HCT116 (cell line): ENCODE measurements at regions not wholly inside any gene's neighbourhood (a gene's known extent, or its start where the extent isn't known, plus 50 kb on each side); places are given as distances from the start of the nearest gene placed in this dataset.

ENCODE experiments used
- ATAC-seq: fragments of 200-7000 bp; cut with Tn5 transposase; 2 replicates; pipeline ENCODE4 v1.9.1; 2020; ENCODE audit warnings: mild to moderate bottlenecking, moderate library complexity
- BruUV-seq: library from RNA; stranded (reverse); fragments of 400-500 nt; replicated peaks from 2 replicates; lab custom pipeline; 2021; lab: Mats Ljungman, UMichigan
- CTCF ChIA-PET: fragments of 300-600 bp; sonication (Branson Sonifier 250); formaldehyde crosslinking; loops from one replicate; lab custom pipeline; 2021; ENCODE audit warnings: antibody characterized with exemption; lab: Charles Lee
- POLR2A ChIA-PET: fragments of 300-600, 350-600 bp; sonication (Branson Sonifier 250); formaldehyde crosslinking; loops from one replicate; lab custom pipeline; 2021; ENCODE audit warnings: antibody characterized with exemption; lab: Charles Lee
- RAD21 ChIA-PET, 2 experiments: fragments of 300-600 bp; sonication (Branson Sonifier 250); formaldehyde crosslinking; loops; one replicate each; lab custom pipeline; 2023; ENCODE audit warnings: low total read pairs in 2 of 2; ENCODE audit not compliant: uncharacterized antibody in 2 of 2, unreplicated experiment in 2 of 2, low non-redundant PET in 1 of 2; lab: Charles Lee
- DNase-seq: peaks from one replicate; pipeline ENCODE4 v3.0.0-alpha.2; 2010; ENCODE audit warnings: low read depth, low spot score
- H2AFZ ChIP-seq: fragments of 200-600 bp; shearing (Covaris generic), sonication (generic); 2 replicates; pipeline ENCODE4 v1.6.1; 2017; ENCODE audit warnings: low read depth, mixed run types, mixed read lengths, antibody characterized with exemption, low read length; ENCODE audit not compliant: poor library complexity, severe bottlenecking
- H3K27ac ChIP-seq: 2 replicates; pipeline ENCODE4 v1.5.1; 2012; ENCODE audit warnings: low read depth, low read length
- H3K27me3 ChIP-seq: fragments of 200-600 bp; sonication (generic); 2 replicates; pipeline ENCODE4 v1.6.1; 2016; ENCODE audit warnings: mixed run types, low read length, mixed read lengths; ENCODE audit not compliant: insufficient read depth
- H3K36me3 ChIP-seq, 2 experiments: fragments of 200-500 bp in 1 of 2; fragments of 200-600 bp in 1 of 2; sonication (Bioruptor generic) in 1 of 2; sonication (generic) in 1 of 2; 2 replicates each; pipeline versions ENCODE4 v1.5.1 to v1.6.1; 2014 to 2016; ENCODE audit warnings: low read length in 2 of 2, inconsistent platforms in 1 of 2, mixed read lengths in 1 of 2, mixed run types in 1 of 2; ENCODE audit not compliant: insufficient read depth in 2 of 2, control insufficient read depth in 1 of 2
- H3K4me1 ChIP-seq, 2 experiments: fragments of 200-600 bp in 1 of 2; sonication (generic) in 1 of 2; 2 replicates each; pipeline versions ENCODE4 v1.5.1 to v1.6.1; 2012 to 2017; ENCODE audit warnings: low read length in 2 of 2, inconsistent platforms in 1 of 2, mild to moderate bottlenecking in 1 of 2, mixed read lengths in 1 of 2, mixed run types in 1 of 2, moderate library complexity in 1 of 2; ENCODE audit not compliant: insufficient read depth in 2 of 2, control insufficient read depth in 1 of 2
- H3K4me2 ChIP-seq: fragments of 200-600 bp; sonication (generic); 2 replicates; pipeline ENCODE4 v1.6.1; 2017; ENCODE audit warnings: mixed run types, low read length, mixed read lengths
- H3K4me3 ChIP-seq, 2 experiments: fragments of 200-600 bp in 1 of 2; sonication (generic) in 1 of 2; replicated peaks in 1 of 2; 2 replicates each; pipeline ENCODE4 v1.5.1; 2011 to 2016; ENCODE audit warnings: low read length in 2 of 2, control low read depth in 1 of 2, low read depth in 1 of 2, mild to moderate bottlenecking in 1 of 2, mixed read lengths in 1 of 2, mixed run types in 1 of 2
- H3K79me2 ChIP-seq: fragments of 200-600 bp; sonication (generic); 2 replicates; pipeline ENCODE4 v1.6.1; 2017; ENCODE audit warnings: mild to moderate bottlenecking, mixed run types, low read length, moderate library complexity, mixed read lengths; ENCODE audit not compliant: insufficient read depth
- H3K9ac ChIP-seq: fragments of 200-600 bp; sonication (generic); 2 replicates; pipeline ENCODE4 v1.6.1; 2016; ENCODE audit warnings: low read length, mixed read lengths
- H3K9me2 ChIP-seq: fragments of 200-600 bp; sonication (generic), shearing (Covaris generic); 2 replicates; pipeline ENCODE4 v1.6.1; 2017; ENCODE audit warnings: mixed run types, mild to moderate bottlenecking, moderate library complexity; ENCODE audit not compliant: insufficient read depth
- H3K9me3 ChIP-seq, 2 experiments: fragments of 200-500 bp in 1 of 2; fragments of 200-600 bp in 1 of 2; sonication (Bioruptor generic) in 1 of 2; sonication (generic) in 1 of 2; 2 replicates each; pipeline ENCODE4 v1.6.1; 2014 to 2017; ENCODE audit warnings: low read length in 2 of 2, mixed read lengths in 2 of 2, inconsistent platforms in 1 of 2, low read depth in 1 of 2, mild to moderate bottlenecking in 1 of 2, mixed run types in 1 of 2, moderate library complexity in 1 of 2; ENCODE audit not compliant: control insufficient read depth in 1 of 2, insufficient read depth in 1 of 2
- H4K20me1 ChIP-seq: fragments of 200-600 bp; sonication (generic), shearing (Covaris generic); 2 replicates; pipeline ENCODE4 v1.6.1; 2017; ENCODE audit warnings: mixed run types, mild to moderate bottlenecking, moderate library complexity; ENCODE audit not compliant: insufficient read depth
- CEBPB ChIP-seq: IDR thresholded peaks from 2 replicates; pipeline ENCODE4 v1.6.1; 2012; ENCODE audit warnings: low read depth
- CTCF ChIP-seq, 3 experiments: fragments of 200-600 bp in 1 of 3; sonication (generic) in 1 of 3; IDR thresholded peaks in 2 of 3; conservative IDR thresholded peaks in 1 of 3; 2 replicates each; pipeline ENCODE4 v1.5.1; 2012 to 2017; ENCODE audit warnings: low read depth in 2 of 3, low read length in 2 of 3, antibody characterized with exemption in 1 of 3, borderline replicate concordance in 1 of 3, control low read depth in 1 of 3, mild to moderate bottlenecking in 1 of 3, mixed read lengths in 1 of 3, mixed run types in 1 of 3, moderate library complexity in 1 of 3; ENCODE audit not compliant: insufficient read depth in 1 of 3
- EZH2 ChIP-seq: fragments of 200-600 bp; sonication (generic); IDR thresholded peaks from 2 replicates; pipeline ENCODE4 v1.6.1; 2017; ENCODE audit warnings: antibody characterized with exemption, mixed run types
- EZH2phosphoT487 ChIP-seq: fragments of 200-600 bp; IDR thresholded peaks from 2 replicates; pipeline ENCODE4 v1.6.1; 2018; ENCODE audit warnings: antibody characterized with exemption, borderline replicate concordance
- FOSL1 ChIP-seq: IDR thresholded peaks from 2 replicates; pipeline ENCODE4 v1.6.1; 2012; ENCODE audit warnings: low read depth
- POLR2A ChIP-seq: IDR thresholded peaks from 2 replicates; pipeline ENCODE4 v1.7.0; 2011; ENCODE audit warnings: borderline replicate concordance; ENCODE audit not compliant: insufficient read depth, insufficient read length; ENCODE audit errors: extremely low read depth
- POLR2AphosphoS5 ChIP-seq: IDR thresholded peaks from 2 replicates; pipeline ENCODE4 v1.6.1; 2011; ENCODE audit warnings: mild to moderate bottlenecking, low read depth, low read length, moderate library complexity
- RAD21 ChIP-seq: IDR thresholded peaks from 2 replicates; pipeline ENCODE4 v1.6.1; 2012; ENCODE audit warnings: low read depth, mild to moderate bottlenecking
- SP1 ChIP-seq: IDR thresholded peaks from 2 replicates; pipeline ENCODE4 v1.6.1; 2012; ENCODE audit warnings: low read depth
- ZBTB33 ChIP-seq: IDR thresholded peaks from 2 replicates; pipeline ENCODE4 v1.6.1; 2011; ENCODE audit warnings: mild to moderate bottlenecking, low read length, moderate library complexity; ENCODE audit not compliant: insufficient replicate concordance; ENCODE audit errors: extremely low read depth
- intact Hi-C: fragments of 100-400 bp; cut with micrococcal nuclease; formaldehyde crosslinking; loops from 2 replicates; pipeline ENCODE4 v1.10.0; 2022
- TF ChIP-seq, protein P1 (sequence below): IDR thresholded peaks from 2 replicates; pipeline ENCODE4 v1.6.1; 2012
- TF ChIP-seq, protein P2 (sequence below): IDR thresholded peaks from 2 replicates; pipeline ENCODE4 v1.6.1; 2012

DNA sequence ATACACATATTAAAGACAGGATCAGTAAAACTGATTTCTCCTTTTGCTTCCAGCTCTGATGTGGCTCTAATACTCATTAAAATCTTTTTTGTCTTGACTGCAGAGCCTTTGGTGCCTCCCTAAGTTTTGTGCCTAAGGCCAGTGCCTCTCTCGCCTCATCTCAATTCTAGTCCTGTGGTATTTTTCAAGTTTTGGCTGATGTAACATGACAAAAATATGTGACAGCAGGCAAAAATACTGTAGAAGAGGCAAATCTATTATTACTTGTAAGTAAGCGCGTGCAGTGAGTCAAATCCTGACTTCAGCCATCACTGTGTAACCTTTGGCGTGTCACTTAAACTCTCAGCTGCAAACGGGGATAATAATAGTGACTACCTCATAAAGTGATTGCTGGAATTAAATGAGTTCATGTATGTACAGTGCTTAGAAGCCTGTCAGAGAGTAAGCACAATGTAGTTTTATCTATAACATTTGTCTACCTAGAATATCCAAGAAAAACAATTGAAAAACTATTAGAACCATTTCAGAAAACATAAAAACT, 74.0 kb downstream of the MAB21L3 start:
- no peak for TF ChIP-seq FOSL1
- no peak for TF ChIP-seq POLR2AphosphoS5
- TF ChIP-seq EZH2phosphoT487, result no peak
- TF ChIP-seq CTCF (IDR thresholded peaks at IDR 0.05 in 2 of 3, conservative IDR thresholded peaks at IDR 0.05 in 1 of 3; ENCODE audit: borderline replicate concordance in 1 of 3, insufficient read depth in 1 of 3, low read depth in 2 of 3, low read length in 2 of 3), result no peak
- no peak for TF ChIP-seq CEBPB
- TF ChIP-seq, protein P1, sequence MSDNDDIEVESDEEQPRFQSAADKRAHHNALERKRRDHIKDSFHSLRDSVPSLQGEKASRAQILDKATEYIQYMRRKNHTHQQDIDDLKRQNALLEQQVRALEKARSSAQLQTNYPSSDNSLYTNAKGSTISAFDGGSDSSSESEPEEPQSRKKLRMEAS, result no peak
- no peak for TF ChIP-seq POLR2A
- no peak for TF ChIP-seq SP1
- TF ChIP-seq, protein P2, sequence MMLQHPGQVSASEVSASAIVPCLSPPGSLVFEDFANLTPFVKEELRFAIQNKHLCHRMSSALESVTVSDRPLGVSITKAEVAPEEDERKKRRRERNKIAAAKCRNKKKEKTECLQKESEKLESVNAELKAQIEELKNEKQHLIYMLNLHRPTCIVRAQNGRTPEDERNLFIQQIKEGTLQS, result no peak
- no peak for TF ChIP-seq ZBTB33
- no peak for TF ChIP-seq RAD21
- no peak for TF ChIP-seq EZH2
- Histone ChIP-seq H4K20me1 (no peaks in the 10 kb centered on the region), H3K27me3 (peaks cover 5% of the 10 kb centered on the region; the same call in 1 of the 2 replicates), H3K9ac (no peak overlapping the region), H3K4me3 (no peak overlapping the region), H3K27ac (no peak overlapping the region), H3K4me2 (no peak overlapping the region), H3K4me1 (no peaks in the 10 kb centered on the region), H2AFZ (no peak overlapping the region), H3K36me3 (no peaks in the 10 kb centered on the region), H3K79me2 (no peaks in the 10 kb centered on the region), H3K9me2 (no peaks in the 10 kb centered on the region), H3K9me3 (no peaks in the 10 kb centered on the region)
- POLR2A ChIA-PET, result no interaction called here
- ATAC-seq (no peak), DNase-seq (no peak)
- intact Hi-C loops, result no loop called here
- BruUV-seq, result no TSS peak
- CTCF ChIA-PET, result no interaction called here
- RAD21 ChIA-PET, result no interaction called here
